SK-N-SH treated with all-trans-retinoic acid at 6 μM for 48 hours (cell line): ENCODE measurements at regions not wholly inside any gene's neighbourhood (a gene's known extent, or its start where the extent isn't known, plus 50 kb on each side); places are given as distances from the start of the nearest gene placed in this dataset.

Experiments
- ATAC-seq: fragments of 200-7000 bp; cut with Tn5 transposase; 3 replicates; pipeline ENCODE4 v1.9.1; 2020; ENCODE audit warnings: mild to moderate bottlenecking, moderate library complexity
- ARNTL ChIP-seq: fragments of 450-650 bp; formaldehyde crosslinking; IDR thresholded peaks from 2 replicates; pipeline ENCODE4 v1.5.0; 2020; ENCODE audit warnings: low read depth, mild to moderate bottlenecking, moderate library complexity, borderline replicate concordance
- BACH2 ChIP-seq: fragments of 250-450 bp; sonication (Bioruptor Pico); IDR thresholded peaks from 2 replicates; pipeline ENCODE4 v1.9.0; 2021; ENCODE audit warnings: mild to moderate bottlenecking, borderline replicate concordance
- CREB5 ChIP-seq: fragments of 250-450 bp; sonication (Bioruptor Pico); IDR thresholded peaks from 2 replicates; pipeline ENCODE4 v1.5.1; 2020; ENCODE audit warnings: low read depth, mild to moderate bottlenecking, moderate library complexity
- CSDC2 ChIP-seq: fragments of 250-450 bp; sonication (Bioruptor Pico); IDR thresholded peaks from 2 replicates; pipeline ENCODE4 v1.5.0; 2020; ENCODE audit warnings: mild to moderate bottlenecking, moderate library complexity
- CSRNP3 ChIP-seq: fragments of 250-450 bp; sonication (Bioruptor Pico); IDR thresholded peaks from 2 replicates; pipeline ENCODE4 v1.5.1; 2021; ENCODE audit warnings: mild to moderate bottlenecking, moderate library complexity
- ESRRG ChIP-seq: fragments of 250-450 bp; sonication (Bioruptor Pico); IDR thresholded peaks from 2 replicates; pipeline ENCODE4 v1.6.1; 2021; ENCODE audit warnings: mild to moderate bottlenecking
- GLIS3 ChIP-seq: fragments of 250-450 bp; sonication (Bioruptor Pico); IDR thresholded peaks from 2 replicates; pipeline ENCODE4 v1.5.0; 2020; ENCODE audit warnings: mild to moderate bottlenecking, moderate library complexity
- ISL1 ChIP-seq: fragments of 250-450 bp; sonication (Bioruptor Pico); IDR thresholded peaks from 2 replicates; pipeline ENCODE4 v2.1.2; 2022; ENCODE audit warnings: mild to moderate bottlenecking, moderate library complexity
- OSR1 ChIP-seq: fragments of 250-450 bp; sonication (Bioruptor Pico); IDR thresholded peaks from 2 replicates; pipeline ENCODE4 v1.8.0; 2022; ENCODE audit warnings: moderate library complexity, mild to moderate bottlenecking, inconsistent platforms
- PATZ1 ChIP-seq: fragments of 250-450 bp; sonication (Bioruptor Pico); IDR thresholded peaks from 2 replicates; pipeline ENCODE4 v1.8.0; 2020; ENCODE audit warnings: mild to moderate bottlenecking, moderate library complexity, borderline replicate concordance
- POU6F1 ChIP-seq: fragments of 250-450 bp; sonication (Bioruptor Pico); IDR thresholded peaks from 2 replicates; pipeline ENCODE4 v1.8.0; 2021; ENCODE audit warnings: low read depth, mild to moderate bottlenecking, moderate library complexity, borderline replicate concordance
- PPARA ChIP-seq: fragments of 250-450 bp; sonication (Bioruptor Pico); IDR thresholded peaks from 2 replicates; pipeline ENCODE4 v1.5.0; 2020; ENCODE audit warnings: mild to moderate bottlenecking, borderline replicate concordance
- RARB ChIP-seq: fragments of 250-450 bp; sonication (Bioruptor Pico); IDR thresholded peaks from 2 replicates; pipeline ENCODE4 v1.8.0; 2021; ENCODE audit warnings: mild to moderate bottlenecking, moderate library complexity
- SNAI2 ChIP-seq: fragments of 250-450 bp; sonication (Bioruptor Pico); IDR thresholded peaks from 2 replicates; pipeline ENCODE4 v1.5.0; 2020; ENCODE audit warnings: mild to moderate bottlenecking, moderate library complexity
- TOX ChIP-seq: fragments of 250-450 bp; sonication (Bioruptor Pico); IDR thresholded peaks from 2 replicates; pipeline ENCODE4 v1.8.0; 2021; ENCODE audit warnings: mild to moderate bottlenecking, moderate library complexity, borderline replicate concordance
- TSHZ2 ChIP-seq: fragments of 250-450 bp; sonication (Bioruptor Pico); IDR thresholded peaks from 2 replicates; pipeline ENCODE4 v1.5.0; 2020; ENCODE audit warnings: mild to moderate bottlenecking, moderate library complexity
- ZC3H10 ChIP-seq: fragments of 250-450 bp; sonication (Bioruptor Pico); IDR thresholded peaks from 2 replicates; pipeline ENCODE4 v1.5.1; 2021; ENCODE audit warnings: mild to moderate bottlenecking, moderate library complexity
- ZFP3 ChIP-seq: fragments of 250-450 bp; sonication (Bioruptor Pico); IDR thresholded peaks from 2 replicates; pipeline ENCODE4 v1.5.0; 2020; ENCODE audit warnings: mild to moderate bottlenecking, moderate library complexity
- ZFP30 ChIP-seq: fragments of 450-650 bp; formaldehyde crosslinking; IDR thresholded peaks from 2 replicates; pipeline ENCODE4 v1.5.0; 2022; ENCODE audit warnings: mild to moderate bottlenecking, moderate library complexity
- ZNF565 ChIP-seq: fragments of 450-650 bp; formaldehyde crosslinking; conservative IDR thresholded peaks from 2 replicates; pipeline ENCODE4 v1.5.0; 2020; ENCODE audit warnings: low read depth, mild to moderate bottlenecking, moderate library complexity
- ZNF70 ChIP-seq: fragments of 450-650 bp; formaldehyde crosslinking; IDR thresholded peaks from 2 replicates; pipeline ENCODE4 v1.5.0; 2020; ENCODE audit warnings: mild to moderate bottlenecking, moderate library complexity
- ZNF8 ChIP-seq: fragments of 450-650 bp; formaldehyde crosslinking; IDR thresholded peaks from 2 replicates; pipeline ENCODE4 v1.5.0; 2020; ENCODE audit warnings: mild to moderate bottlenecking, moderate library complexity

GRCh38 chr2:215573496-215573895 is 137.6 kb upstream of the FN1 start:
- ATAC-seq, result no peak
- TF ChIP-seq ZFP3 (no peak), PATZ1 (CRISPR knock-in tag) (no peak), ZNF70 (CRISPR knock-in tag) (no peak), ZFP30 (CRISPR knock-in tag) (no peak), RARB (CRISPR knock-in tag) (no peak), ZNF565 (CRISPR knock-in tag) (no peak), ARNTL (CRISPR knock-in tag) (no peak), TSHZ2 (CRISPR knock-in tag) (no peak), BACH2 (CRISPR knock-in tag) (no peak), ESRRG (CRISPR knock-in tag) (no peak), CSRNP3 (no peak), CREB5 (CRISPR knock-in tag) (no peak), CSDC2 (no peak), POU6F1 (CRISPR knock-in tag) (no peak), ZNF8 (CRISPR knock-in tag) (no peak), TOX (CRISPR knock-in tag) (no peak), ZC3H10 (no peak), GLIS3 (CRISPR knock-in tag) (no peak), SNAI2 (CRISPR knock-in tag) (no peak), PPARA (CRISPR knock-in tag) (no peak)

- ATAC-seq, result no peak
- TF ChIP-seq CREB5 (CRISPR knock-in tag) (no peak), RARB (CRISPR knock-in tag) (no peak), ESRRG (CRISPR knock-in tag) (no peak), BACH2 (CRISPR knock-in tag) (no peak), ISL1 (CRISPR knock-in tag) (no peak), PPARA (CRISPR knock-in tag) (no peak), ZNF70 (CRISPR knock-in tag) (no peak), TOX (CRISPR knock-in tag) (no peak), OSR1 (CRISPR knock-in tag) (no peak), GLIS3 (CRISPR knock-in tag) (no peak), SNAI2 (CRISPR knock-in tag) (no peak), POU6F1 (CRISPR knock-in tag) (no peak), CSDC2 (no peak), ARNTL (CRISPR knock-in tag) (no peak), ZNF8 (CRISPR knock-in tag) (no peak), ZC3H10 (no peak), ZNF565 (CRISPR knock-in tag) (no peak), ZFP30 (CRISPR knock-in tag) (no peak)
These were observed 136.5 kb upstream of the FN1 start for GRCh38 chr2:215572341-215572848.
